ENCODE measurements at regions not wholly inside any gene's neighbourhood (a gene's known extent, or its start where the extent isn't known, plus 50 kb on each side); places are given as distances from the start of the nearest gene placed in this dataset.

- TF ChIP-seq SIN3A (conservative IDR thresholded peaks at IDR 0.05 in 1 of 2, IDR thresholded peaks at IDR 0.05 in 1 of 2; ENCODE audit: low read depth in 1 of 2, low read length in 2 of 2) (no peak), CEBPB (IDR thresholded peaks at IDR 0.05; ENCODE audit: low read depth, low read length) (no peak), CTCF (IDR thresholded peaks at IDR 0.05; ENCODE audit: control extremely low read depth in 1 of 3, insufficient read depth in 1 of 3, low read depth in 1 of 3, low read length in 3 of 3) (no peak), EP300 (IDR thresholded peaks at IDR 0.05; ENCODE audit: borderline replicate concordance in 1 of 2, low read depth in 2 of 2, low read length in 2 of 2) (no peak), EZH2 (IDR thresholded peaks at IDR 0.05; ENCODE audit: low read depth, low read length, severe bottlenecking) (no peak)
These were observed 431.2 kb upstream of the TCF4 start for GRCh38 chr18:56019156-56019555.

All from H1 (cell line).